ENCODE measurements at regions not wholly inside any gene's neighbourhood (a gene's known extent, or its start where the extent isn't known, plus 50 kb on each side); places are given as distances from the start of the nearest gene placed in this dataset.

GRCh38 chr12:126960709-126961108 is 1306.3 kb upstream of the TMEM132C start:
- no peaks in the 10 kb centered on the region for H3K36me3 ChIP-seq (replicated peaks in 1 of 2; ENCODE audit: control extremely low read depth in 1 of 2, control insufficient read depth in 1 of 2, extremely low read depth in 1 of 2, insufficient read depth in 2 of 2, low read length in 1 of 2)
- no peaks in the 10 kb centered on the region for H3K27me3 Mint-ChIP-seq
- no peak for DNase-seq
- H3K27ac Mint-ChIP-seq, result no peak overlapping the region
- no peaks in the 10 kb centered on the region for H3K79me2 ChIP-seq (ENCODE audit: control insufficient read depth, insufficient read depth, low read length)
- H3K9ac ChIP-seq (ENCODE audit: low read length), result no peak overlapping the region
- no peak for ATAC-seq (ENCODE audit: low read depth)
- POLR2A ChIA-PET, result no interaction called here
- H3K4me1 Mint-ChIP-seq, result no peaks in the 10 kb centered on the region
- CTCF ChIA-PET, result no interaction called here
- H3K4me1 ChIP-seq (ENCODE audit: control insufficient read depth in 2 of 2, insufficient read depth in 2 of 2, low read length in 2 of 2), result no peaks in the 10 kb centered on the region
- no peak overlapping the region for H3K4me2 ChIP-seq (replicated peaks; ENCODE audit: low read depth, low read length, poor library complexity, severe bottlenecking)
- no peak overlapping the region for H3K27ac ChIP-seq (ENCODE audit: low read length in 2 of 2)
- intact Hi-C loops (cut with micrococcal nuclease), result no loop called here
- H3K9me3 ChIP-seq (ENCODE audit: control extremely low read depth in 1 of 3, control insufficient read depth in 2 of 3, insufficient read depth in 1 of 3, low read length in 2 of 3), result peaks cover 0 to 4% (median 2%) of the 10 kb centered on the region in 3 donors
- WGBS (ENCODE audit: insufficient coverage), result 64% methylated on average over 5 of the region's 5 CpGs
- H3K4me3 ChIP-seq (ENCODE audit: control extremely low read depth in 1 of 5, extremely low read depth in 1 of 5, insufficient read depth in 1 of 5, low read depth in 2 of 5, low read length in 4 of 5), result no peak overlapping the region
- peaks cover 6% of the 10 kb centered on the region for H3K9me3 Mint-ChIP-seq (ENCODE audit: insufficient read depth)
- no peak overlapping the region for H3K4me3 Mint-ChIP-seq
- no peaks in the 10 kb centered on the region for H3K27me3 ChIP-seq (replicated peaks in 1 of 4; ENCODE audit: control extremely low read depth in 1 of 4, control insufficient read depth in 3 of 4, insufficient read depth in 4 of 4, low read length in 3 of 4)
- TF ChIP-seq CTCF (IDR thresholded peaks at IDR 0.05), result no peak
- TF ChIP-seq EZH2 (IDR thresholded peaks at IDR 0.05; ENCODE audit: borderline replicate concordance, insufficient read depth, low read depth, low read length, poor library complexity, severe bottlenecking), result no peak
- H4K20me1 ChIP-seq (ENCODE audit: control insufficient read depth, insufficient read depth, low read length, poor library complexity, severe bottlenecking), result no peaks in the 10 kb centered on the region
- no peak overlapping the region for H2AFZ ChIP-seq (ENCODE audit: insufficient read depth, low read depth, low read length, poor library complexity, severe bottlenecking)

- Histone ChIP-seq H3K27me3 (replicated peaks in 1 of 4; ENCODE audit: control extremely low read depth in 1 of 4, control insufficient read depth in 3 of 4, insufficient read depth in 4 of 4, low read length in 3 of 4) (no peaks in the 10 kb centered on the region), H3K9me3 (ENCODE audit: control extremely low read depth in 1 of 3, control insufficient read depth in 2 of 3, insufficient read depth in 1 of 3, low read length in 2 of 3) (peaks cover 0 to 2% (median 0%) of the 10 kb centered on the region in 3 donors), H3K4me2 (replicated peaks; ENCODE audit: low read depth, low read length, poor library complexity, severe bottlenecking) (no peak overlapping the region), H3K79me2 (ENCODE audit: control insufficient read depth, insufficient read depth, low read length) (no peaks in the 10 kb centered on the region), H2AFZ (ENCODE audit: insufficient read depth, low read depth, low read length, poor library complexity, severe bottlenecking) (no peak overlapping the region), H3K4me3 (ENCODE audit: control extremely low read depth in 1 of 5, extremely low read depth in 1 of 5, insufficient read depth in 1 of 5, low read depth in 2 of 5, low read length in 4 of 5) (no peak overlapping the region), H3K4me1 (ENCODE audit: control insufficient read depth in 2 of 2, insufficient read depth in 2 of 2, low read length in 2 of 2) (no peaks in the 10 kb centered on the region), H3K36me3 (replicated peaks in 1 of 2; ENCODE audit: control extremely low read depth in 1 of 2, control insufficient read depth in 1 of 2, extremely low read depth in 1 of 2, insufficient read depth in 2 of 2, low read length in 1 of 2) (no peaks in the 10 kb centered on the region), H3K27ac (ENCODE audit: low read length in 2 of 2) (no peak overlapping the region), H4K20me1 (ENCODE audit: control insufficient read depth, insufficient read depth, low read length, poor library complexity, severe bottlenecking) (no peaks in the 10 kb centered on the region), H3K9ac (ENCODE audit: low read length) (no peak overlapping the region)
- ATAC-seq (ENCODE audit: low read depth) (no peak), DNase-seq (no peak)
- TF ChIP-seq CTCF (IDR thresholded peaks at IDR 0.05) (no peak), EZH2 (IDR thresholded peaks at IDR 0.05; ENCODE audit: borderline replicate concordance, insufficient read depth, low read depth, low read length, poor library complexity, severe bottlenecking) (no peak)
- ChIA-PET CTCF (no interaction called here), POLR2A (no interaction called here)
- Mint-ChIP-seq H3K9me3 (ENCODE audit: insufficient read depth) (peaks cover 2% of the 10 kb centered on the region), H3K27ac (no peak overlapping the region), H3K27me3 (no peaks in the 10 kb centered on the region), H3K4me1 (no peaks in the 10 kb centered on the region), H3K4me3 (no peak overlapping the region)
- intact Hi-C loops (cut with micrococcal nuclease), result no loop called here
- 50% methylated on average over 1 of the region's 1 CpG for WGBS (ENCODE audit: insufficient coverage)
These were observed 1303.1 kb upstream of the TMEM132C start for GRCh38 chr12:126963825-126964224.

Measured in B cell (primary cell).